ENCODE measurements at regions not wholly inside any gene's neighbourhood (a gene's known extent, or its start where the extent isn't known, plus 50 kb on each side); places are given as distances from the start of the nearest gene placed in this dataset.

DNA sequence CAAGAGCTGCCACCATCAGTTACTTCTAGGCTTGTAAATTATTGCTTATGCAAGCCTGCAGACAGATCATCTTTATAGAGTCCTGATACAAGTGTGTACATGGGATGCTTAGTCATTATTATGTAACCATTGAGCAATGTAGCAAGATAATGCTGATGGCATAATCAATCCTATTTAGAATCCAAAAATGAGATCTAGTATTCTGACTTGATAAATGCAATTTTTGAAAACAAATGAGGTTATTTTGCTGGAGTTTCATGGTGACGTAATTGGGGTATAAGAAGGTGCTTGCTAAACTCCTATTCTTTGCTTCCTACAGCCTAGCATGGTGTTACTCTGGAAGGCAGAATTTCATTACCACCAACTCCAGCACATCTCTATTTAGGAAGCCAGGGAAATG, 801.7 kb upstream of the PRMT6 start:
- WGBS, 2 donors, result 47 to 69% methylated on average over 1 of the region's 1 CpG
- no peak overlapping the region for H3K4me3 ChIP-seq (ENCODE audit: low read depth, poor library complexity, severe bottlenecking)
- TF ChIP-seq, protein P1, sequence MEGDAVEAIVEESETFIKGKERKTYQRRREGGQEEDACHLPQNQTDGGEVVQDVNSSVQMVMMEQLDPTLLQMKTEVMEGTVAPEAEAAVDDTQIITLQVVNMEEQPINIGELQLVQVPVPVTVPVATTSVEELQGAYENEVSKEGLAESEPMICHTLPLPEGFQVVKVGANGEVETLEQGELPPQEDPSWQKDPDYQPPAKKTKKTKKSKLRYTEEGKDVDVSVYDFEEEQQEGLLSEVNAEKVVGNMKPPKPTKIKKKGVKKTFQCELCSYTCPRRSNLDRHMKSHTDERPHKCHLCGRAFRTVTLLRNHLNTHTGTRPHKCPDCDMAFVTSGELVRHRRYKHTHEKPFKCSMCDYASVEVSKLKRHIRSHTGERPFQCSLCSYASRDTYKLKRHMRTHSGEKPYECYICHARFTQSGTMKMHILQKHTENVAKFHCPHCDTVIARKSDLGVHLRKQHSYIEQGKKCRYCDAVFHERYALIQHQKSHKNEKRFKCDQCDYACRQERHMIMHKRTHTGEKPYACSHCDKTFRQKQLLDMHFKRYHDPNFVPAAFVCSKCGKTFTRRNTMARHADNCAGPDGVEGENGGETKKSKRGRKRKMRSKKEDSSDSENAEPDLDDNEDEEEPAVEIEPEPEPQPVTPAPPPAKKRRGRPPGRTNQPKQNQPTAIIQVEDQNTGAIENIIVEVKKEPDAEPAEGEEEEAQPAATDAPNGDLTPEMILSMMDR (IDR thresholded peaks at IDR 0.05), result no peak
- no peak for TF ChIP-seq POLR2A (IDR thresholded peaks at IDR 0.05)
- intact Hi-C loops (cut with DNase I; ENCODE audit: low total_unique reads), result no loop called here
- no peak for DNase-seq (ENCODE audit: low spot score in 2 of 2)

DNA sequence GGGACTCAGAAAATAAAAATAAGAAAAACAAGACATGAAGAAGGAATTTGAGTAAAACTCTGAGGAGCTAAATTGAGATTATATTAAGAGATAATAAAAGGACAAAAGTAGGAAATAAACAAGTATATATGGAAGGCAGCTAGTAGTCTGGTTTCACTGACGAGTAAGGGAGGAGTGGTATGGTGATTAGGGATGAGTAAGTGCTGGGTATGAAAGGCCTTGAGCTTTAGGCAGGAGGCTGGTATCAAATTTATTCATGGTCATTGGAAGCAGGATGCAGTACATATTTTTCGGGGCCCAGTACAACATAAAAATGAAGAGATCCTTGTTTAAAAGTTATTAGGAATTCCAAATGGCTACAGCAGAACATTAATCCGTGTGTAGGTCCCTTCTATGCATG, 789.7 kb upstream of the PRMT6 start:
- H3K4me3 ChIP-seq (ENCODE audit: low read depth, poor library complexity, severe bottlenecking), result no peak overlapping the region
- intact Hi-C loops (cut with DNase I; ENCODE audit: low total_unique reads), result no loop called here
- no peak for DNase-seq (ENCODE audit: low spot score in 2 of 2)
- TF ChIP-seq, protein P1 (IDR thresholded peaks at IDR 0.05), result no peak
- TF ChIP-seq POLR2A (IDR thresholded peaks at IDR 0.05), result no peak
- whole genome bisulfite sequencing, 2 donors, result 63 to 69% methylated on average over 3 of the region's 3 CpGs

GRCh38 chr1:106268070-106268469, 788.4 kb upstream of the PRMT6 start:
- no peak for DNase-seq (ENCODE audit: low spot score in 2 of 2)
- WGBS, 2 donors, result 29 to 39% methylated on average over 5 of the region's 5 CpGs
- TF ChIP-seq, protein P1 (IDR thresholded peaks at IDR 0.05), result no peak
- TF ChIP-seq POLR2A (IDR thresholded peaks at IDR 0.05), result no peak
- intact Hi-C loops (cut with DNase I; ENCODE audit: low total_unique reads), result no loop called here
- no peak overlapping the region for H3K4me3 ChIP-seq (ENCODE audit: low read depth, poor library complexity, severe bottlenecking)

DNA sequence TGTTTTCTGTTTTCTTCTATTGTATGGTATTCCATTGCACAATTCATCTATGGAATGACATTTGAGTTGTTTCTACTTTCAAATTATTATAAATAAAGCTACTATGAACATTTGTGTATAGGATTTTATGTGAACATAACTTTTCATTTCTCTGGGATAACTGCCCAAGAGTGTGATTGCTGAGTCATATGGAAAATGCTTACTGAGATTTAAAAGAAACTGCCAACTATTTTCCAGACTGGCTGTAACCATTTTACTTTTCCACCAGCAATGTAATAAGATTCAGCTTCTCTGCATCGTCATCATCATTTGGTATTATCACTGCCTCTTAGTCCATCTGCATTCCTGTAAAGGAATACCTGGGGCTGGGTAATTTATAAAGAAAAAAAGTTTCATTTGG, 779.6 kb upstream of the PRMT6 start:
- WGBS, 2 donors, result 38 to 65% methylated on average over 1 of the region's 1 CpG
- H3K4me3 ChIP-seq (ENCODE audit: low read depth, poor library complexity, severe bottlenecking), result no peak overlapping the region
- intact Hi-C loops (cut with DNase I; ENCODE audit: low total_unique reads), result no loop called here
- TF ChIP-seq POLR2A (IDR thresholded peaks at IDR 0.05), result no peak
- TF ChIP-seq, protein P1 (IDR thresholded peaks at IDR 0.05), result no peak
- no peak for DNase-seq (ENCODE audit: low spot score in 2 of 2)

DNA sequence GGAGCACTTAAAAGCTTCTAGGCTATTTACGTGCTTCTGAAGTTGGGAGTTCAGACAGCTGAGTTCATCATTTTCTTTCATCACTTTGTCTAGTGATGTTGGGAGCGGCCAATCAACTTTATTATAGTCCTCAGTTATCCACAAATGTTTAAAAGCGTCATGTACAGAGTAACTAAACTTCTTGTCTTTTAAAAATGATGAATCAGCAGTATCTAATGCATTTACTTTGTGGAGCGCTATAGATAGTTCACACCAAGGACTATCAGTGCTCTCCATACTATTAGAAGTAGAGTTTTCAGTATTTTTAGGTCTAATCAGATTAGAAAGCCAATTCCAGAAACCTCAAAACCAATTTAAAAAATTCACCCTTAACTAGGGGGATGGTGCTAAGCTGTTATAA, 778.7 kb upstream of the PRMT6 start:
- WGBS, 2 donors, result 82 to 85% methylated on average over 4 of the region's 4 CpGs
- intact Hi-C loops (cut with DNase I; ENCODE audit: low total_unique reads), result no loop called here
- no peak overlapping the region for H3K4me3 ChIP-seq (ENCODE audit: low read depth, poor library complexity, severe bottlenecking)
- no peak for DNase-seq (ENCODE audit: low spot score in 2 of 2)
- no peak for TF ChIP-seq POLR2A (IDR thresholded peaks at IDR 0.05)
- TF ChIP-seq, protein P1 (IDR thresholded peaks at IDR 0.05), result no peak

DNA sequence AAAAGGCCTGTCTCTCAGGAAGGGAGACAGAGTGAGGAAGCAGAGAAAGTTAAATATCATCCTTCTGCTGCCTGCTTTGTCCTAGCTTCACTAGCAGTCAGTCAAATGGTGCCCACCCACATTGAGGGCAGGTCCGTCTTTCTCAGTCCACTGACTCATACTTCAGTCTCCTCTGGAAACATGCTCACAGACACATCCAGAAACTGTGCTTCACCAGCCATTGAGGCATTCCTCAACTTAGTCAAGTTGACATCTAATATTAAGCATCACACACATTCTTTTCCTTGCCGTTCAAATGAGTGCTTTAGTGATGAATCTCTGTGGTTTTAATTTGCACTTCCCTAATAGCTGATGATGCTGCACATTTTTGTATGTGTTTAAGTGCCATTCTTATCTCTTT, 777.8 kb upstream of the PRMT6 start:
- TF ChIP-seq POLR2A (IDR thresholded peaks at IDR 0.05), result no peak
- TF ChIP-seq, protein P1 (IDR thresholded peaks at IDR 0.05), result no peak
- intact Hi-C loops (cut with DNase I; ENCODE audit: low total_unique reads), result no loop called here
- WGBS, 2 donors, result 52 to 60% methylated on average over 2 of the region's 2 CpGs
- no peak for DNase-seq (ENCODE audit: low spot score in 2 of 2)
- no peak overlapping the region for H3K4me3 ChIP-seq (ENCODE audit: low read depth, poor library complexity, severe bottlenecking)
